Epithelial cell of esophagus (primary cell): ENCODE measurements at regions not wholly inside any gene's neighbourhood (a gene's known extent, or its start where the extent isn't known, plus 50 kb on each side); places are given as distances from the start of the nearest gene placed in this dataset.

Source experiments
- DNase-seq: peaks from one replicate; pipeline ENCODE4 v3.0.0; 2010; ENCODE audit warnings: low read depth
- H3K4me3 ChIP-seq: 2 replicates; pipeline ENCODE4 v1.5.1; 2011; ENCODE audit warnings: mild to moderate bottlenecking, low read length, control low read depth
- CTCF ChIP-seq: IDR thresholded peaks from 2 replicates; pipeline ENCODE4 v1.5.1; 2011; ENCODE audit warnings: low read depth, mild to moderate bottlenecking, low read length, control low read depth, inconsistent platforms; ENCODE audit not compliant: insufficient read depth; ENCODE audit errors: missing control alignments

- no peak for TF ChIP-seq CTCF
- H3K4me3 ChIP-seq: no peak overlapping the region
- no peak for DNase-seq
Measured at GRCh38 chr3:25035526-25035925, 392.5 kb upstream of the RARB start.

- no peak for DNase-seq
- no peak overlapping the region for H3K4me3 ChIP-seq
- TF ChIP-seq CTCF: no peak
Measured at GRCh38 chr3:25036633-25037032, 391.4 kb upstream of the RARB start.

GRCh38 chr3:25037049-25037547 lies 391.0 kb upstream of the RARB start:
- no peak for TF ChIP-seq CTCF
- no peak overlapping the region for H3K4me3 ChIP-seq
- no peak for DNase-seq

- no peak for DNase-seq
- TF ChIP-seq CTCF: no peak
- H3K4me3 ChIP-seq: no peak overlapping the region
Measured at GRCh38 chr3:25038271-25038670, 389.8 kb upstream of the RARB start.

GRCh38 chr3:25038922-25039321 lies 389.1 kb upstream of the RARB start:
- no peak for TF ChIP-seq CTCF
- no peak for DNase-seq
- no peak overlapping the region for H3K4me3 ChIP-seq

- DNase-seq: no peak
- H3K4me3 ChIP-seq: no peak overlapping the region
- no peak for TF ChIP-seq CTCF
Measured at GRCh38 chr3:25040748-25041147, 387.3 kb upstream of the RARB start.

GRCh38 chr3:25041871-25042584 lies 386.0 kb upstream of the RARB start:
- no peak for DNase-seq
- no peak overlapping the region for H3K4me3 ChIP-seq
- TF ChIP-seq CTCF: no peak
